HPDE6-E6E7 (cell line): ENCODE measurements at regions not wholly inside any gene's neighbourhood (a gene's known extent, or its start where the extent isn't known, plus 50 kb on each side); places are given as distances from the start of the nearest gene placed in this dataset.
"Not testable (repeated sequence)": the region's sequence is repeated elsewhere in the genome, so short reads cannot be mapped to it uniquely, and the experiment has no call there.

Experiments
- DNase-seq: peaks from one replicate; pipeline ENCODE4 v3.0.0; 2011; ENCODE audit warnings: missing footprints; ENCODE audit errors: extremely low spot score

- DNase-seq: no peak
Observed at GRCh38 chr21:31457675-31458074, 113.6 kb upstream of the TIAM1 start.

GRCh38 chr21:31456201-31456600 is 112.1 kb upstream of the TIAM1 start:
- no peak for DNase-seq

- no peak for DNase-seq
Observed at GRCh38 chr21:31455506-31455905, 111.4 kb upstream of the TIAM1 start.

- no peak for DNase-seq
Observed at GRCh38 chr21:31450980-31451379, 106.9 kb upstream of the TIAM1 start.

- no peak for DNase-seq
Observed at GRCh38 chr21:31449921-31450535, 106.0 kb upstream of the TIAM1 start.

GRCh38 chr21:31448496-31448895 is 104.4 kb upstream of the TIAM1 start:
- no peak for DNase-seq

- DNase-seq: no peak
Observed at GRCh38 chr21:31447505-31447904, 103.4 kb upstream of the TIAM1 start.

- no peak for DNase-seq
Observed at GRCh38 chr21:31446226-31446855, 102.3 kb upstream of the TIAM1 start.

GRCh38 chr21:31445137-31445536 is 101.1 kb upstream of the TIAM1 start:
- no peak for DNase-seq

GRCh38 chr21:31443736-31444521 is 99.9 kb upstream of the TIAM1 start:
- DNase-seq: no peak

- DNase-seq: no peak
Observed at GRCh38 chr21:31442339-31442738, 98.3 kb upstream of the TIAM1 start.

- no peak for DNase-seq
Observed at GRCh38 chr21:31429506-31429905, 85.4 kb upstream of the TIAM1 start.

- DNase-seq: no peak
Observed at GRCh38 chr21:31426235-31426797, 82.3 kb upstream of the TIAM1 start.

- DNase-seq: no peak
Observed at GRCh38 chr21:31425138-31425537, 81.1 kb upstream of the TIAM1 start.

GRCh38 chr21:31424058-31424457 is 80.0 kb upstream of the TIAM1 start:
- DNase-seq: no peak

- no peak for DNase-seq
Observed at GRCh38 chr21:31420988-31421387, 76.9 kb upstream of the TIAM1 start.

GRCh38 chr21:31420354-31420753 is 76.3 kb upstream of the TIAM1 start:
- no peak for DNase-seq

- no peak for DNase-seq
Observed at GRCh38 chr21:31418377-31419001, 74.4 kb upstream of the TIAM1 start.

- not testable (repeated sequence) for DNase-seq
Observed at GRCh38 chr21:31417214-31417613, 73.2 kb upstream of the TIAM1 start.

GRCh38 chr21:31416465-31416864 is 72.4 kb upstream of the TIAM1 start:
- DNase-seq: no peak

GRCh38 chr21:31414263-31415000 is 70.4 kb upstream of the TIAM1 start:
- DNase-seq: no peak

- DNase-seq: no peak
Observed at GRCh38 chr21:31413698-31414097, 69.6 kb upstream of the TIAM1 start.
